RWPE1 (cell line): ENCODE measurements at regions not wholly inside any gene's neighbourhood (a gene's known extent, or its start where the extent isn't known, plus 50 kb on each side); places are given as distances from the start of the nearest gene placed in this dataset.
A peak's percentile ranks its signal among the peaks of the same experiment; 100 is the strongest.

Experiments used
- CTCF ChIA-PET: fragments of 350-600 bp; sonication (Branson Sonifier 250); formaldehyde crosslinking; extraction: SDS; loops from one replicate; lab custom pipeline; 2021; lab: Yijun Ruan, JAX
- POLR2A ChIA-PET: fragments of 400-600 bp; formaldehyde crosslinking; extraction: SDS; loops from one replicate; lab custom pipeline; 2020; ENCODE audit warnings: antibody characterized with exemption; ENCODE audit not compliant: low non-redundant PET; lab: Yijun Ruan, JAX
- DNase-seq: peaks from one replicate; pipeline ENCODE4 v3.0.0; 2012; ENCODE audit warnings: low spot score
- H3K27ac ChIP-seq: fragments of 450-650 bp; 2 replicates; pipeline ENCODE4 v1.5.1; 2017
- TF ChIP-seq, protein P1 (sequence below): fragments of 450-650 bp; conservative IDR thresholded peaks from 2 replicates; pipeline ENCODE4 v1.5.1; 2017; ENCODE audit warnings: low read depth, mild to moderate bottlenecking

DNA sequence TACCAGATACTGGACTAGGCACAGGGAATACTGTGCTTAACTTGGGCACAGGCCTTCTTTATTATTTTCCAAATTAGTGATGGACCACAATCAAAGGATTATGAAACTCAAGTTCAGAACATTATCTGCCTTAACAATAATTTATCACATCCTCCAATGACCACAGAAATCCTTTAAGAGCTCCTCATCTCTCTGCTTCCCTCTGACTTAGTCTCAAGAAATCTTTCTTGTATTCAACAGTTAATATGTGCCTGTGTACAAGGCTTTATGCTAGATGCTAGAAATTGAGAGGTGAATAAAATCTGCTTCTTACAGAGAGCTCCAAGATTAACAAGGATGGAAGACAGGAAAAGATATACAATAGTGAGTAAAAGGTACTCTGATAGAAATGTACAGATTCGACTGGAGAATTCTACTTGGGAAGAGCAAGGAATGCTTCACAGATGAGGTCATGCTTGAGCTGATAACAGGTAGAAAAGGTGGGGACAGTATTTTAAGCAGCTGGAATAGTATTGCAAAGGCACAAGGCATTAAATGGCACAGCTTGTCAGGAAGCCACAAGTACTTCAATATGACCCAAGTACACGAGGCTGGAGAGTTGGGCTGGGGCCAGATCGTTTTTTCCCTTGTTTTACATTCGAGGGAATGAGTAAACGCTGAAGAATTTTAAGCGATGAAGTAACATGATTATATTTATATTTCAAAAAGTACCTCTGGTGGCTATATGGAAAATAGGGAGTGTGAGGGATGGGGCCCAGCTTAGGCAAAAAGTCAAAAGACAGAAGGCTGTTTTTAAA lies 55.1 kb upstream of the ARID2 start:
- TF ChIP-seq, protein P1, sequence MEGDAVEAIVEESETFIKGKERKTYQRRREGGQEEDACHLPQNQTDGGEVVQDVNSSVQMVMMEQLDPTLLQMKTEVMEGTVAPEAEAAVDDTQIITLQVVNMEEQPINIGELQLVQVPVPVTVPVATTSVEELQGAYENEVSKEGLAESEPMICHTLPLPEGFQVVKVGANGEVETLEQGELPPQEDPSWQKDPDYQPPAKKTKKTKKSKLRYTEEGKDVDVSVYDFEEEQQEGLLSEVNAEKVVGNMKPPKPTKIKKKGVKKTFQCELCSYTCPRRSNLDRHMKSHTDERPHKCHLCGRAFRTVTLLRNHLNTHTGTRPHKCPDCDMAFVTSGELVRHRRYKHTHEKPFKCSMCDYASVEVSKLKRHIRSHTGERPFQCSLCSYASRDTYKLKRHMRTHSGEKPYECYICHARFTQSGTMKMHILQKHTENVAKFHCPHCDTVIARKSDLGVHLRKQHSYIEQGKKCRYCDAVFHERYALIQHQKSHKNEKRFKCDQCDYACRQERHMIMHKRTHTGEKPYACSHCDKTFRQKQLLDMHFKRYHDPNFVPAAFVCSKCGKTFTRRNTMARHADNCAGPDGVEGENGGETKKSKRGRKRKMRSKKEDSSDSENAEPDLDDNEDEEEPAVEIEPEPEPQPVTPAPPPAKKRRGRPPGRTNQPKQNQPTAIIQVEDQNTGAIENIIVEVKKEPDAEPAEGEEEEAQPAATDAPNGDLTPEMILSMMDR: no peak
- H3K27ac ChIP-seq: no peak overlapping the region
- DNase-seq: peak; percentile 54
- POLR2A ChIA-PET: no interaction called here
- CTCF ChIA-PET: interaction anchor here (0.6 to 1.0 kb wide), 3 partner anchors 19 to 46 kb away, joined by 3 to 6 read pairs (median 4); no protein-coding TSS in a partner anchor

DNA sequence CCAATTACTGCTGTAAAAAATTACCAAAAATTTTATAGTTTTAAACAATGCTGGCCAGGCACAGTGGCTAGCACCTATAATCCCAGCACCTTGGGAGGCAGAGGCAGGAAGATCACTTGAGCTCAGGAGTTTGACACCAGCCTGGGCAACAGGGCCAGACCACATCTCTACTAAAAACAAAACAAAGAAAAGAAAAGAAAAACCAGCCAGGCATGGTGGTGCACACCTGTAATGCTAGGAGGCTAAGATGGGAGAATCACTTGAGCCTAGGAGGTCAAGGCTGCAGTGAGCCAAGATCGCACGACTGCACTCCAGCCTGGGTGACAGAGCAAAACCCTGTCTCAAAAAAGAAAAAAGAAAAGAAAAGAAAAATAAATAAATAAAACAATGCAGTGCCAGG lies 54.0 kb upstream of the ARID2 start:
- CTCF ChIA-PET: no interaction called here
- no peak for DNase-seq
- TF ChIP-seq, protein P1: no peak
- POLR2A ChIA-PET: no interaction called here
- no peak overlapping the region for H3K27ac ChIP-seq
